Astrocyte (in vitro differentiated cells and primary cell): ENCODE measurements at regions not wholly inside any gene's neighbourhood (a gene's known extent, or its start where the extent isn't known, plus 50 kb on each side); places are given as distances from the start of the nearest gene placed in this dataset.

Experiments used
- EZH2 ChIP-seq: IDR thresholded peaks from 2 replicates; pipeline ENCODE4 v1.6.1; 2012; ENCODE audit warnings: mild to moderate bottlenecking, low read length, inconsistent platforms; ENCODE audit not compliant: insufficient read depth
- TF ChIP-seq, protein P1 (sequence below): IDR thresholded peaks from 2 replicates; pipeline ENCODE4 v1.5.1; 2011; ENCODE audit warnings: low read depth, mild to moderate bottlenecking, inconsistent platforms, low read length, moderate library complexity; ENCODE audit not compliant: insufficient read depth

DNA sequence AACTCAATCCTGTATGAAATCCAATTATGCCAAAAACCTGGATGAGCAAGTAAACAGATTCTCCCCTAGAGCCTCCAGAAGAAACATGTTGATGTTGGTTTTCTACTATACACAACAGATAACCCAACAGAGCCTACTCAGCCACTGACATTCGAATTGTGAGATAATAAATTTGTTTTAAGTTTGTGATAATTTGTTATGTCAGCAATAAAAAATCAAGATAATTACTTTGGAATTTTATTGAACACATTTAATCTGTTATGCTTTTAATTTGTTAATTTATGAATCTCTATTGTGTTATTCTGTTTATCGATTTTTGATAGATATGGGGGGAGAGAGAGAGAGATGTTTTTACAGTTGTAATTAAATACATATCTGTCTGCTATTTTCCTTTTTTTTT, 1016.1 kb upstream of the PCDH7 start:
- TF ChIP-seq, protein P1, sequence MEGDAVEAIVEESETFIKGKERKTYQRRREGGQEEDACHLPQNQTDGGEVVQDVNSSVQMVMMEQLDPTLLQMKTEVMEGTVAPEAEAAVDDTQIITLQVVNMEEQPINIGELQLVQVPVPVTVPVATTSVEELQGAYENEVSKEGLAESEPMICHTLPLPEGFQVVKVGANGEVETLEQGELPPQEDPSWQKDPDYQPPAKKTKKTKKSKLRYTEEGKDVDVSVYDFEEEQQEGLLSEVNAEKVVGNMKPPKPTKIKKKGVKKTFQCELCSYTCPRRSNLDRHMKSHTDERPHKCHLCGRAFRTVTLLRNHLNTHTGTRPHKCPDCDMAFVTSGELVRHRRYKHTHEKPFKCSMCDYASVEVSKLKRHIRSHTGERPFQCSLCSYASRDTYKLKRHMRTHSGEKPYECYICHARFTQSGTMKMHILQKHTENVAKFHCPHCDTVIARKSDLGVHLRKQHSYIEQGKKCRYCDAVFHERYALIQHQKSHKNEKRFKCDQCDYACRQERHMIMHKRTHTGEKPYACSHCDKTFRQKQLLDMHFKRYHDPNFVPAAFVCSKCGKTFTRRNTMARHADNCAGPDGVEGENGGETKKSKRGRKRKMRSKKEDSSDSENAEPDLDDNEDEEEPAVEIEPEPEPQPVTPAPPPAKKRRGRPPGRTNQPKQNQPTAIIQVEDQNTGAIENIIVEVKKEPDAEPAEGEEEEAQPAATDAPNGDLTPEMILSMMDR = no peak
- no peak for TF ChIP-seq EZH2
